Suprapubic skin (tissue), 3 donors: ENCODE measurements at regions not wholly inside any gene's neighbourhood (a gene's known extent, or its start where the extent isn't known, plus 50 kb on each side); places are given as distances from the start of the nearest gene placed in this dataset.

Source experiments
- EP300 ChIP-seq: sonication (generic); formaldehyde crosslinking; IDR thresholded peaks from one replicate; pipeline ENCODE4 v1.6.1; 2017; ENCODE audit warnings: antibody characterized with exemption
- POLR2A ChIP-seq, 2 donors: fragments of 450-650 bp; IDR thresholded peaks; one replicate each; pipeline ENCODE4 v1.6.1; 2017; ENCODE audit warnings: antibody characterized with exemption in 2 of 2, mild to moderate bottlenecking in 2 of 2, moderate library complexity in 2 of 2
- TF ChIP-seq, protein P1 (sequence below), 2 donors: fragments of 200-600 bp in 1 of 2; fragments of 450-650 bp in 1 of 2; sonication (generic) in 1 of 2; IDR thresholded peaks; one replicate each; pipeline ENCODE4 v1.5.1; 2016 to 2019; ENCODE audit warnings: antibody characterized with exemption in 2 of 2, mild to moderate bottlenecking in 1 of 2, moderate library complexity in 1 of 2

DNA sequence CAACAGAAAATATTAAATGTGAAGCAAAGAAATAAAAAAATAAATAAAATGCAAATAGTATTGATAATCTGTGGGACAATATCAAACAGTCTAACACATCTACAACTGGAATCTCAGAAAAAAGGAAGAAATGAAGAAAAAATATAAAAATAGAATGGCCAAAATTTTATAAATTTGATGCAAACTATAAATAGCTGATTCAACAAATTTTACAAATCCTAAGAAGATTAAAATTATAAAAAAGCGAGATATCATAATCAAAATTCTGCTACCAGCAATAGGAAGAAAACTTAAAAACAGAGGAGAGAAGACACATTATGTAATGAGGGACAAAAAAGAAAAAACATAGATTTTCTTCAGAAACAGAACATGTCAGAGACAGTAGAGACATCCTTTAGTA, 129.2 kb upstream of the IRX1 start:
- TF ChIP-seq, protein P1, sequence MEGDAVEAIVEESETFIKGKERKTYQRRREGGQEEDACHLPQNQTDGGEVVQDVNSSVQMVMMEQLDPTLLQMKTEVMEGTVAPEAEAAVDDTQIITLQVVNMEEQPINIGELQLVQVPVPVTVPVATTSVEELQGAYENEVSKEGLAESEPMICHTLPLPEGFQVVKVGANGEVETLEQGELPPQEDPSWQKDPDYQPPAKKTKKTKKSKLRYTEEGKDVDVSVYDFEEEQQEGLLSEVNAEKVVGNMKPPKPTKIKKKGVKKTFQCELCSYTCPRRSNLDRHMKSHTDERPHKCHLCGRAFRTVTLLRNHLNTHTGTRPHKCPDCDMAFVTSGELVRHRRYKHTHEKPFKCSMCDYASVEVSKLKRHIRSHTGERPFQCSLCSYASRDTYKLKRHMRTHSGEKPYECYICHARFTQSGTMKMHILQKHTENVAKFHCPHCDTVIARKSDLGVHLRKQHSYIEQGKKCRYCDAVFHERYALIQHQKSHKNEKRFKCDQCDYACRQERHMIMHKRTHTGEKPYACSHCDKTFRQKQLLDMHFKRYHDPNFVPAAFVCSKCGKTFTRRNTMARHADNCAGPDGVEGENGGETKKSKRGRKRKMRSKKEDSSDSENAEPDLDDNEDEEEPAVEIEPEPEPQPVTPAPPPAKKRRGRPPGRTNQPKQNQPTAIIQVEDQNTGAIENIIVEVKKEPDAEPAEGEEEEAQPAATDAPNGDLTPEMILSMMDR (IDR thresholded peaks at IDR 0.05) = no peak
- TF ChIP-seq EP300 (no peak), POLR2A (IDR thresholded peaks at IDR 0.05) (no peak)
